Trophoblast cell (in vitro differentiated cells and primary cell): ENCODE measurements at regions not wholly inside any gene's neighbourhood (a gene's known extent, or its start where the extent isn't known, plus 50 kb on each side); places are given as distances from the start of the nearest gene placed in this dataset.

Source experiments
- DNase-seq, 2 donors: peaks; one replicate each; pipeline ENCODE4 v3.0.0-alpha.2; 2016
- H2AFZ ChIP-seq: 2 replicates; pipeline ENCODE4 v1.6.1; 2013; ENCODE audit warnings: low read length, moderate library complexity, mild to moderate bottlenecking; ENCODE audit not compliant: insufficient read depth, poor library complexity
- H2AK5ac ChIP-seq: 2 replicates; pipeline ENCODE4 v1.6.1; 2013; ENCODE audit warnings: mild to moderate bottlenecking, low read length
- H2BK120ac ChIP-seq: 2 replicates; pipeline ENCODE4 v1.6.1; 2013; ENCODE audit warnings: low read length, mild to moderate bottlenecking, moderate library complexity; ENCODE audit not compliant: insufficient read depth, poor library complexity
- H2BK12ac ChIP-seq: 2 replicates; pipeline ENCODE4 v1.6.1; 2013; ENCODE audit warnings: mild to moderate bottlenecking, low read length, moderate library complexity
- H2BK5ac ChIP-seq: 2 replicates; pipeline ENCODE4 v1.6.1; 2013; ENCODE audit warnings: low read length, low read depth, moderate library complexity, mild to moderate bottlenecking; ENCODE audit not compliant: poor library complexity
- H3K14ac ChIP-seq: 2 replicates; pipeline ENCODE4 v1.6.1; 2013; ENCODE audit warnings: mild to moderate bottlenecking, low read length
- H3K18ac ChIP-seq: 2 replicates; pipeline ENCODE4 v1.6.1; 2013; ENCODE audit warnings: mild to moderate bottlenecking, low read length
- H3K23ac ChIP-seq: 2 replicates; pipeline ENCODE4 v1.6.1; 2013; ENCODE audit warnings: low read length
- H3K27ac ChIP-seq: 2 replicates; pipeline ENCODE4 v1.5.1; 2013; ENCODE audit warnings: low read depth, mild to moderate bottlenecking, inconsistent platforms, low read length, moderate library complexity
- H3K27me3 ChIP-seq: 2 replicates; pipeline ENCODE4 v1.6.1; 2013; ENCODE audit warnings: inconsistent platforms, mild to moderate bottlenecking, low read length, moderate library complexity; ENCODE audit not compliant: insufficient read depth
- H3K36me3 ChIP-seq, 2 experiments: 1 replicate in 1 of 2; 2 replicates in 1 of 2; pipeline ENCODE4 v1.6.1; 2013; ENCODE audit warnings: low read length in 2 of 2, mild to moderate bottlenecking in 2 of 2, moderate library complexity in 1 of 2; ENCODE audit not compliant: insufficient read depth in 2 of 2, control insufficient read depth in 1 of 2
- H3K4ac ChIP-seq: 2 replicates; pipeline ENCODE4 v1.6.1; 2013; ENCODE audit warnings: low read depth, mild to moderate bottlenecking, low read length, moderate library complexity
- H3K4me1 ChIP-seq, 2 experiments: 1 replicate in 1 of 2; 2 replicates in 1 of 2; pipeline ENCODE4 v1.6.1; 2013; ENCODE audit warnings: low read length in 2 of 2, mild to moderate bottlenecking in 2 of 2, moderate library complexity in 1 of 2; ENCODE audit not compliant: insufficient read depth in 2 of 2, control insufficient read depth in 1 of 2
- H3K4me2 ChIP-seq: 2 replicates; pipeline ENCODE4 v1.6.1; 2013; ENCODE audit warnings: inconsistent platforms, mild to moderate bottlenecking, low read length, moderate library complexity
- H3K4me3 ChIP-seq: 2 replicates; pipeline ENCODE4 v1.5.1; 2013; ENCODE audit warnings: mild to moderate bottlenecking, low read depth, low read length, inconsistent platforms
- H3K79me1 ChIP-seq: one replicate; pipeline ENCODE4 v1.6.1; 2013; ENCODE audit warnings: low read length
- H3K79me2 ChIP-seq: 2 replicates; pipeline ENCODE4 v1.6.1; 2013; ENCODE audit warnings: low read length, mild to moderate bottlenecking; ENCODE audit not compliant: control insufficient read depth, insufficient read depth, poor library complexity
- H3K9ac ChIP-seq: 2 replicates; pipeline ENCODE4 v1.6.1; 2013; ENCODE audit warnings: mild to moderate bottlenecking, low read length
- H3K9me3 ChIP-seq: 2 replicates; pipeline ENCODE4 v1.6.1; 2013; ENCODE audit warnings: low read depth, mild to moderate bottlenecking, control low read depth, inconsistent platforms, low read length; ENCODE audit not compliant: insufficient read depth
- H4K12ac ChIP-seq: 2 replicates; pipeline ENCODE4 v1.6.1; 2013; ENCODE audit warnings: low read depth, mild to moderate bottlenecking, low read length, moderate library complexity
- H4K8ac ChIP-seq: 2 replicates; pipeline ENCODE4 v1.6.1; 2013; ENCODE audit warnings: low read depth, mild to moderate bottlenecking, low read length, moderate library complexity
- H4K91ac ChIP-seq: one replicate; pipeline ENCODE4 v1.6.1; 2013; ENCODE audit warnings: low read depth, mild to moderate bottlenecking, low read length, moderate library complexity
- WGBS: extraction: QIAGEN DNeasy Blood & Tissue Kit; methylation state at CpG from one replicate; pipeline ENCODE4 v1.1.7; 2013; ENCODE audit warnings: missing lambda C conversion rate; ENCODE audit not compliant: insufficient read length, insufficient coverage; ENCODE audit errors: extremely low coverage; 5-methylcytosine and 5-hydroxymethylcytosine counted together

DNA sequence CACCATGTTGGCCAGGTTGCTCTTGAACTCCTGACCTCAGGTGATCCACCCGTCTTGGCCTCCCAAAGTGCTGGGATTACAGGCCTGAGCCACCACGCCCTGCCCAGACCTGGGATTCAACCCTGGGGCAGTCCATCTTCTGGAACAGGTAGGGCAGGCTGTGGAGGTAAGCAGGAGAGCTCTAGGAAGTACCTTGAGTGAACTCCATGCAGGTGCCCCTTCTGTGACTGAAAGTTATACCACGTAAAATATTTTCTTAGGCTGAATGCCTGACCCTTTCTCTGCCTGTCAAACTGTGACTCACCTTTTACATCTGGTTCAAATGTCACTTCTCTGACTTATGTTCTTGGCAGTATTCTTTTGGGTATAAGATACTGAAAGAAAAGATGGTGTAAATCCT, 86.7 kb upstream of the ELAC2 start:
- Histone ChIP-seq H3K27ac (no peak overlapping the region), H2BK120ac (no peak overlapping the region), H3K14ac (no peak overlapping the region), H2AK5ac (no peak overlapping the region), H3K18ac (no peak overlapping the region), H3K4me2 (no peak overlapping the region), H2AFZ (no peak overlapping the region), H4K8ac (no peak overlapping the region), H3K79me2 (no peaks in the 10 kb centered on the region), H2BK5ac (no peak overlapping the region), H3K36me3 (no peaks in the 10 kb centered on the region), H3K79me1 (no peaks in the 10 kb centered on the region), H3K9me3 (no peaks in the 10 kb centered on the region), H3K9ac (no peak overlapping the region), H2BK12ac (no peak overlapping the region), H3K4me1 (no peaks in the 10 kb centered on the region), H3K27me3 (no peaks in the 10 kb centered on the region), H4K91ac (no peak overlapping the region), H3K23ac (no peak overlapping the region), H4K12ac (no peak overlapping the region), H3K4me3 (no peak overlapping the region), H3K4ac (no peak overlapping the region)
- WGBS, result no CpG with 5 or more reads among the region's 3 CpGs
- DNase-seq, result peak; percentile 91 to 93

DNA sequence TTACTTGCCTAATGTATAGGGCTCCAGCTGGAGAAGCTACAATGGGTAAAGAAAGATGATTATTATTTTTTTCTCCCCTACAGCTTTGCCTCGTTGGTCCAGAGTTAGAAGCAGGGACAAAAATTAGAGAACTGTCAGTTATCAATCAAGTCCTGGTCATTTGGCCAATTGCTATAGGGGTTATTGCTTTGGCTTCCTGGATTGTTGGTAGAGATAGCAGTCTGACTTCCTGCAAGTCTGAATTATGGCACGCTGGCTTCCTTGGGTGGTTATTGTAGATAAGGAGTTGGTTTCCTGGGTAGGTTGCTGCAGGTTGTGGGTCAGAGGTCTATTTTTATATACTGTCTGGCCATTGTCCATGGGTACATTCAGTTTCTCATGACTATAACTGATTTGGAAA, 84.7 kb upstream of the ELAC2 start:
- H2BK12ac ChIP-seq, result no peak overlapping the region
- no peak overlapping the region for H3K4me2 ChIP-seq
- H3K4me1 ChIP-seq, result peaks cover 0 to 2% of the 10 kb centered on the region in 2 experiments
- no peak overlapping the region for H2AFZ ChIP-seq
- no peak overlapping the region for H3K4ac ChIP-seq
- no peak overlapping the region for H3K4me3 ChIP-seq
- DNase-seq, result peak in 1 of 2 donors; percentile 5
- H2AK5ac ChIP-seq, result no peak overlapping the region
- H3K18ac ChIP-seq, result no peak overlapping the region
- H3K23ac ChIP-seq, result no peak overlapping the region
- H3K9ac ChIP-seq, result no peak overlapping the region
- H3K36me3 ChIP-seq, result no peaks in the 10 kb centered on the region
- no peaks in the 10 kb centered on the region for H3K79me2 ChIP-seq
- no peak overlapping the region for H2BK120ac ChIP-seq
- no peak overlapping the region for H4K12ac ChIP-seq
- no peak overlapping the region for H3K27ac ChIP-seq
- no peak overlapping the region for H4K91ac ChIP-seq
- H2BK5ac ChIP-seq, result no peak overlapping the region
- H3K9me3 ChIP-seq, result no peaks in the 10 kb centered on the region
- H4K8ac ChIP-seq, result no peak overlapping the region
- no peaks in the 10 kb centered on the region for H3K79me1 ChIP-seq
- H3K27me3 ChIP-seq, result no peaks in the 10 kb centered on the region
- WGBS, result no CpG with 5 or more reads among the region's 2 CpGs
- H3K14ac ChIP-seq, result no peak overlapping the region

DNA sequence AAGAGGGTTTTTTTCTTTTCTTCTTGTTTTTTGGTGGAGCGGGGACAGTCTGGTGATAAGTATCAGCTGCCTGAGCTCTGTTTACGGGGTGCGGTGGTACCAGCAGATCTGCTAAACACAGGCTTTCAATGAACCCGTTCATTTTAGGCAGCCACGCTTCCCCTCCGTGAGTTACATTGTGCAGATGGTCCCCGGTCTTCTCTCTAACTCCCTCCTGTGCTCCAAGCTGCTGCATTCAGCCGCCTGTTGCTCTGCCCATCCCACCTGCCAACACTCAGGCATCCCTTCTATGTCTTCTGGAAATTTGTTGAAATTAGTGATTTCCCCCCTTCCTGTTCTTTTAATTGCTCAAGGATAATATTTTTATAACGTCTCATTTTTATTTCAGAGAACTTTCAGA, 82.1 kb upstream of the ELAC2 start:
- no peaks in the 10 kb centered on the region for H3K36me3 ChIP-seq
- H2BK5ac ChIP-seq, result no peak overlapping the region
- H3K9ac ChIP-seq, result no peak overlapping the region
- H3K23ac ChIP-seq, result no peak overlapping the region
- H3K9me3 ChIP-seq, result no peaks in the 10 kb centered on the region
- no peak overlapping the region for H3K4me3 ChIP-seq
- no peak overlapping the region for H4K12ac ChIP-seq
- H3K4me1 ChIP-seq, result peaks cover 0 to 2% of the 10 kb centered on the region in 2 experiments
- no peak overlapping the region for H3K27ac ChIP-seq
- H3K14ac ChIP-seq, result no peak overlapping the region
- H3K79me2 ChIP-seq, result no peaks in the 10 kb centered on the region
- no peak overlapping the region for H3K4ac ChIP-seq
- H4K91ac ChIP-seq, result no peak overlapping the region
- WGBS, result no CpG with 5 or more reads among the region's 9 CpGs
- H3K4me2 ChIP-seq, result no peak overlapping the region
- H3K18ac ChIP-seq, result no peak overlapping the region
- no peak overlapping the region for H2AK5ac ChIP-seq
- no peak overlapping the region for H2BK12ac ChIP-seq
- DNase-seq, result no peak
- H3K27me3 ChIP-seq, result no peaks in the 10 kb centered on the region
- H2BK120ac ChIP-seq, result no peak overlapping the region
- H3K79me1 ChIP-seq, result no peaks in the 10 kb centered on the region
- H4K8ac ChIP-seq, result no peak overlapping the region
- no peak overlapping the region for H2AFZ ChIP-seq

DNA sequence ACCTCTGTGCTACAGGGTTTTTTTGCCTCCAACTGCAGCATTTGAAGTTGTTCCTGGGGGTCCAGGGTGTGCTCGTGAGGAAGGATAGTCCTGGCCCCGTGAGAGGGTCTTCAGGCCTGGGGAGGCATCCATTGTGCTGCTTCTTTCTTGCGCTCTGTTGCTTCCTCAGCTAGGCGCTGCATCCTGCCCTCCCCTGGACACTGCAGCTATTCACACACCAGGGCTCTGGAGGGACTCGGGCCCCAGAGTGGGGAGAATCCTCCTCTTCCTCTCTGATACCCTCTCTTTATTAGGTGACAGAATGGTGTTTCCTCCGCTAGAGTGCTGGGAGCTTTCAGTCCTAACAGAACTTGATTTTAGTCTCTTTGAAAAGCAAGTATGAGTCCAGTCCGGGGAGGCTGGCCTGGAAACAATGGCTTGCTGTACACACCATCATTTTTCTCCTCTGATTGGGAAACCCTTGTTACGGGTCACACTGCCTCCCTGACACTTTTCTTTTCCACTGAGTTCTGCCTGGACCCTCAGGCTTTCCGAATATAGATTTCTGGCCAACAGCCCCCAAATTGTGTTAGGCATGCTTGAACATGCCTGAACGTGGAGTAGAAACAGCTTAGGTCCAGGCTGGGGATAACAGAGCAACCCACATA, 81.4 kb upstream of the ELAC2 start:
- Histone ChIP-seq H3K36me3 (no peaks in the 10 kb centered on the region), H3K4me2 (no peak overlapping the region), H3K27me3 (no peaks in the 10 kb centered on the region), H3K4ac (no peak overlapping the region), H4K8ac (no peak overlapping the region), H2AFZ (no peak overlapping the region), H3K27ac (no peak overlapping the region), H2AK5ac (no peak overlapping the region), H2BK5ac (no peak overlapping the region), H3K9me3 (no peaks in the 10 kb centered on the region), H2BK12ac (no peak overlapping the region), H3K4me1 (peaks cover 0 to 2% of the 10 kb centered on the region in 2 experiments), H3K79me1 (no peaks in the 10 kb centered on the region), H3K23ac (no peak overlapping the region), H3K14ac (no peak overlapping the region), H3K18ac (no peak overlapping the region), H3K9ac (no peak overlapping the region), H3K79me2 (no peaks in the 10 kb centered on the region), H2BK120ac (no peak overlapping the region), H4K12ac (no peak overlapping the region), H4K91ac (no peak overlapping the region), H3K4me3 (no peak overlapping the region)
- WGBS, result no CpG with 5 or more reads among the region's 10 CpGs
- no peak for DNase-seq
